Neural progenitor cell (in vitro differentiated cells): ENCODE measurements at regions not wholly inside any gene's neighbourhood (a gene's known extent, or its start where the extent isn't known, plus 50 kb on each side); places are given as distances from the start of the nearest gene placed in this dataset.

Source experiments
- DNase-seq: peaks from one replicate; pipeline ENCODE4 v3.0.0-alpha.2; 2016; ENCODE audit warnings: low spot score
- H2AFZ ChIP-seq: fragments of 200-600 bp; sonication (generic); replicated peaks from 2 replicates; pipeline ENCODE4 v1.6.1; 2016; ENCODE audit warnings: antibody characterized with exemption
- H3F3A ChIP-seq: fragments of 200-600 bp; sonication (generic); 2 replicates; pipeline ENCODE4 v1.6.1; 2016; ENCODE audit warnings: antibody characterized with exemption, low read depth
- H3K27ac ChIP-seq: fragments of 200-600 bp; sonication (generic); 2 replicates; pipeline ENCODE4 v1.5.1; 2016; ENCODE audit warnings: mild to moderate bottlenecking
- H3K27me3 ChIP-seq: fragments of 200-600 bp; sonication (generic); 2 replicates; pipeline ENCODE4 v1.6.1; 2016; ENCODE audit warnings: mild to moderate bottlenecking, moderate library complexity
- H3K36me3 ChIP-seq: fragments of 200-600 bp; sonication (generic); 2 replicates; pipeline ENCODE4 v1.5.1; 2016
- H3K4me1 ChIP-seq: fragments of 200-600 bp; sonication (generic); 2 replicates; pipeline ENCODE4 v1.6.1; 2016; ENCODE audit warnings: mixed run types
- H3K4me2 ChIP-seq: fragments of 200-600 bp; sonication (generic); 2 replicates; pipeline ENCODE4 v1.6.1; 2016
- H3K4me3 ChIP-seq: fragments of 200-600 bp; sonication (generic); 2 replicates; pipeline ENCODE4 v1.5.1; 2016
- H3K79me2 ChIP-seq: fragments of 200-600 bp; sonication (generic); 2 replicates; pipeline ENCODE4 v1.6.1; 2016; ENCODE audit warnings: low read depth
- H3K9ac ChIP-seq: fragments of 200-600 bp; sonication (generic); 2 replicates; pipeline ENCODE4 v1.6.1; 2016
- H3K9me3 ChIP-seq: fragments of 200-600 bp; sonication (generic); 2 replicates; pipeline ENCODE4 v1.5.1; 2016; ENCODE audit warnings: low read depth
- H4K20me1 ChIP-seq: fragments of 200-600 bp; sonication (generic); 2 replicates; pipeline ENCODE4 v1.6.1; 2016; ENCODE audit warnings: low read depth
- H3K27ac Mint-ChIP-seq: 3 replicates; pipeline ENCODE4 v1.8.0; 2021; ENCODE audit warnings: mixed read lengths
- H3K27me3 Mint-ChIP-seq: 2 replicates; pipeline ENCODE4 v1.8.0; 2022; ENCODE audit warnings: low read depth, mild to moderate bottlenecking, inconsistent platforms, moderate library complexity, mixed read lengths; ENCODE audit not compliant: insufficient read depth
- H3K36me3 Mint-ChIP-seq: 3 replicates; pipeline ENCODE4 v1.8.0; 2021; ENCODE audit warnings: mixed read lengths
- H3K4me1 Mint-ChIP-seq: 3 replicates; pipeline ENCODE4 v1.8.0; 2021; ENCODE audit warnings: mixed read lengths
- H3K4me3 Mint-ChIP-seq: 3 replicates; pipeline ENCODE4 v1.8.0; 2021; ENCODE audit warnings: mild to moderate bottlenecking, moderate library complexity, mixed read lengths
- H3K9me3 Mint-ChIP-seq: 3 replicates; pipeline ENCODE4 v1.8.0; 2020; ENCODE audit warnings: mixed read lengths
- EZH2 ChIP-seq: fragments of 200-600 bp; sonication (generic); IDR thresholded peaks from 2 replicates; pipeline ENCODE4 v1.6.1; 2017; ENCODE audit warnings: antibody characterized with exemption, mild to moderate bottlenecking, moderate library complexity
- EZH2phosphoT487 ChIP-seq: fragments of 200-600 bp; sonication (generic); IDR thresholded peaks from 2 replicates; pipeline ENCODE4 v1.6.1; 2017; ENCODE audit warnings: antibody characterized with exemption
- TF ChIP-seq, protein P1 (sequence below): fragments of 200-600 bp; sonication (generic); IDR thresholded peaks from 2 replicates; pipeline ENCODE4 v1.5.1; 2017; ENCODE audit warnings: antibody characterized with exemption, mild to moderate bottlenecking

GRCh38 chr14:39998854-39999253, 566.6 kb upstream of the FBXO33 start:
- Histone ChIP-seq H3K4me3 (no peak overlapping the region), H3K9me3 (no peaks in the 10 kb centered on the region), H3K9ac (no peak overlapping the region), H3K27ac (no peak overlapping the region), H3K27me3 (no peaks in the 10 kb centered on the region), H3K4me1 (no peaks in the 10 kb centered on the region), H2AFZ (no peak overlapping the region), H3K4me2 (no peak overlapping the region), H3K36me3 (no peaks in the 10 kb centered on the region), H3K79me2 (no peaks in the 10 kb centered on the region), H4K20me1 (no peaks in the 10 kb centered on the region), H3F3A (no peaks in the 10 kb centered on the region)
- no peaks in the 10 kb centered on the region for H3K9me3 Mint-ChIP-seq
- no peak overlapping the region for H3K4me3 Mint-ChIP-seq
- DNase-seq: no peak
- H3K27ac Mint-ChIP-seq: no peak overlapping the region
- H3K36me3 Mint-ChIP-seq: no peaks in the 10 kb centered on the region
- TF ChIP-seq, protein P1, sequence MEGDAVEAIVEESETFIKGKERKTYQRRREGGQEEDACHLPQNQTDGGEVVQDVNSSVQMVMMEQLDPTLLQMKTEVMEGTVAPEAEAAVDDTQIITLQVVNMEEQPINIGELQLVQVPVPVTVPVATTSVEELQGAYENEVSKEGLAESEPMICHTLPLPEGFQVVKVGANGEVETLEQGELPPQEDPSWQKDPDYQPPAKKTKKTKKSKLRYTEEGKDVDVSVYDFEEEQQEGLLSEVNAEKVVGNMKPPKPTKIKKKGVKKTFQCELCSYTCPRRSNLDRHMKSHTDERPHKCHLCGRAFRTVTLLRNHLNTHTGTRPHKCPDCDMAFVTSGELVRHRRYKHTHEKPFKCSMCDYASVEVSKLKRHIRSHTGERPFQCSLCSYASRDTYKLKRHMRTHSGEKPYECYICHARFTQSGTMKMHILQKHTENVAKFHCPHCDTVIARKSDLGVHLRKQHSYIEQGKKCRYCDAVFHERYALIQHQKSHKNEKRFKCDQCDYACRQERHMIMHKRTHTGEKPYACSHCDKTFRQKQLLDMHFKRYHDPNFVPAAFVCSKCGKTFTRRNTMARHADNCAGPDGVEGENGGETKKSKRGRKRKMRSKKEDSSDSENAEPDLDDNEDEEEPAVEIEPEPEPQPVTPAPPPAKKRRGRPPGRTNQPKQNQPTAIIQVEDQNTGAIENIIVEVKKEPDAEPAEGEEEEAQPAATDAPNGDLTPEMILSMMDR: no peak
- TF ChIP-seq EZH2 (no peak), EZH2phosphoT487 (no peak)
- H3K4me1 Mint-ChIP-seq: no peaks in the 10 kb centered on the region
- no peaks in the 10 kb centered on the region for H3K27me3 Mint-ChIP-seq

- Histone ChIP-seq H3K4me1 (no peaks in the 10 kb centered on the region), H3K27ac (no peak overlapping the region), H3K79me2 (no peaks in the 10 kb centered on the region), H3K4me2 (no peak overlapping the region), H3K9ac (no peak overlapping the region), H3K36me3 (no peaks in the 10 kb centered on the region), H3K27me3 (no peaks in the 10 kb centered on the region), H3K9me3 (no peaks in the 10 kb centered on the region), H3K4me3 (no peak overlapping the region), H2AFZ (no peak overlapping the region), H4K20me1 (no peaks in the 10 kb centered on the region), H3F3A (no peaks in the 10 kb centered on the region)
- no peak for DNase-seq
- Mint-ChIP-seq H3K4me1 (no peaks in the 10 kb centered on the region), H3K36me3 (no peaks in the 10 kb centered on the region), H3K27ac (no peak overlapping the region), H3K4me3 (no peak overlapping the region), H3K9me3 (no peaks in the 10 kb centered on the region), H3K27me3 (no peaks in the 10 kb centered on the region)
- TF ChIP-seq EZH2phosphoT487 (no peak), EZH2 (no peak)
- TF ChIP-seq, protein P1: no peak
Observed at GRCh38 chr14:39998114-39998513, 565.9 kb upstream of the FBXO33 start.

- no peak overlapping the region for H3K27ac Mint-ChIP-seq
- Histone ChIP-seq H3K27me3 (no peaks in the 10 kb centered on the region), H3K9me3 (no peaks in the 10 kb centered on the region), H4K20me1 (no peaks in the 10 kb centered on the region), H3F3A (no peaks in the 10 kb centered on the region), H3K27ac (no peak overlapping the region), H3K4me1 (no peaks in the 10 kb centered on the region), H3K4me3 (no peak overlapping the region), H3K36me3 (no peaks in the 10 kb centered on the region), H3K9ac (no peak overlapping the region), H3K4me2 (no peak overlapping the region), H3K79me2 (no peaks in the 10 kb centered on the region), H2AFZ (no peak overlapping the region)
- no peaks in the 10 kb centered on the region for H3K27me3 Mint-ChIP-seq
- H3K4me1 Mint-ChIP-seq: no peaks in the 10 kb centered on the region
- no peak for DNase-seq
- TF ChIP-seq EZH2 (no peak), EZH2phosphoT487 (no peak)
- TF ChIP-seq, protein P1: no peak
- no peak overlapping the region for H3K4me3 Mint-ChIP-seq
- no peaks in the 10 kb centered on the region for H3K9me3 Mint-ChIP-seq
- H3K36me3 Mint-ChIP-seq: no peaks in the 10 kb centered on the region
Observed at GRCh38 chr14:39991041-39991440, 558.8 kb upstream of the FBXO33 start.

GRCh38 chr14:39988939-39989338, 556.7 kb upstream of the FBXO33 start:
- Mint-ChIP-seq H3K9me3 (no peaks in the 10 kb centered on the region), H3K4me3 (no peak overlapping the region), H3K27ac (no peak overlapping the region), H3K4me1 (no peaks in the 10 kb centered on the region), H3K27me3 (no peaks in the 10 kb centered on the region), H3K36me3 (no peaks in the 10 kb centered on the region)
- TF ChIP-seq, protein P1: peak; percentile 74
- TF ChIP-seq EZH2: no peak
- Histone ChIP-seq H3K4me2 (no peak overlapping the region), H3K79me2 (no peaks in the 10 kb centered on the region), H2AFZ (no peak overlapping the region), H3K27ac (no peak overlapping the region), H3K9ac (no peak overlapping the region), H3K4me3 (no peak overlapping the region), H4K20me1 (no peaks in the 10 kb centered on the region), H3K36me3 (no peaks in the 10 kb centered on the region), H3K27me3 (no peaks in the 10 kb centered on the region), H3F3A (no peaks in the 10 kb centered on the region), H3K4me1 (no peaks in the 10 kb centered on the region), H3K9me3 (no peaks in the 10 kb centered on the region)
- peak; percentile 61 for DNase-seq
